ENCODE measurements at regions not wholly inside any gene's neighbourhood (a gene's known extent, or its start where the extent isn't known, plus 50 kb on each side); places are given as distances from the start of the nearest gene placed in this dataset.
A peak's percentile ranks its signal among the peaks of the same experiment; 100 is the strongest.

- DNase-seq: no peak
Observed at GRCh38 chr10:128723631-128724205, 597.5 kb upstream of the MKI67 start.

GRCh38 chr10:128725531-128725930 is 599.3 kb upstream of the MKI67 start:
- no peak for DNase-seq

- peak; percentile 31 for DNase-seq
Observed at GRCh38 chr10:128727114-128727513, 600.9 kb upstream of the MKI67 start.

- DNase-seq: no peak
Observed at GRCh38 chr10:128729910-128730420, 603.7 kb upstream of the MKI67 start.

- DNase-seq: no peak
Observed at GRCh38 chr10:128730922-128731321, 604.7 kb upstream of the MKI67 start.

- DNase-seq: no peak
Observed at GRCh38 chr10:128734161-128734560, 607.9 kb upstream of the MKI67 start.

GRCh38 chr10:128734734-128735133 is 608.5 kb upstream of the MKI67 start:
- no peak for DNase-seq

- no peak for DNase-seq
Observed at GRCh38 chr10:128735996-128736395, 609.8 kb upstream of the MKI67 start.

- DNase-seq: no peak
Observed at GRCh38 chr10:128738386-128738915, 612.2 kb upstream of the MKI67 start.

- DNase-seq: no peak
Observed at GRCh38 chr10:128739930-128740329, 613.7 kb upstream of the MKI67 start.

- no peak for DNase-seq
Observed at GRCh38 chr10:128741180-128741579, 615.0 kb upstream of the MKI67 start.

- no peak for DNase-seq
Observed at GRCh38 chr10:128741680-128742079, 615.5 kb upstream of the MKI67 start.

- DNase-seq: no peak
Observed at GRCh38 chr10:128744092-128744491, 617.9 kb upstream of the MKI67 start.

- DNase-seq: no peak
Observed at GRCh38 chr10:128744811-128745305, 618.6 kb upstream of the MKI67 start.

- DNase-seq: no peak
Observed at GRCh38 chr10:128747582-128748346, 621.5 kb upstream of the MKI67 start.

GRCh38 chr10:128751284-128751683 is 625.1 kb upstream of the MKI67 start:
- no peak for DNase-seq

GRCh38 chr10:128751851-128752250 is 625.6 kb upstream of the MKI67 start:
- no peak for DNase-seq

GRCh38 chr10:128759174-128759573 is 633.0 kb upstream of the MKI67 start:
- no peak for DNase-seq

GRCh38 chr10:128763588-128763987 is 637.4 kb upstream of the MKI67 start:
- DNase-seq: no peak

GRCh38 chr10:128764190-128764589 is 638.0 kb upstream of the MKI67 start:
- no peak for DNase-seq

GRCh38 chr10:128766915-128767314 is 640.7 kb upstream of the MKI67 start:
- DNase-seq: no peak

- DNase-seq: no peak
Observed at GRCh38 chr10:128774979-128775378, 648.8 kb upstream of the MKI67 start.

- no peak for DNase-seq
Observed at GRCh38 chr10:128775743-128776142, 649.5 kb upstream of the MKI67 start.

GRCh38 chr10:128776673-128777252 is 650.5 kb upstream of the MKI67 start:
- no peak for DNase-seq

All from NCI-H526 treated with DMSO at 0.1 percent for 48 hours (cell line).